ENCODE measurements at regions not wholly inside any gene's neighbourhood (a gene's known extent, or its start where the extent isn't known, plus 50 kb on each side); places are given as distances from the start of the nearest gene placed in this dataset.

DNA sequence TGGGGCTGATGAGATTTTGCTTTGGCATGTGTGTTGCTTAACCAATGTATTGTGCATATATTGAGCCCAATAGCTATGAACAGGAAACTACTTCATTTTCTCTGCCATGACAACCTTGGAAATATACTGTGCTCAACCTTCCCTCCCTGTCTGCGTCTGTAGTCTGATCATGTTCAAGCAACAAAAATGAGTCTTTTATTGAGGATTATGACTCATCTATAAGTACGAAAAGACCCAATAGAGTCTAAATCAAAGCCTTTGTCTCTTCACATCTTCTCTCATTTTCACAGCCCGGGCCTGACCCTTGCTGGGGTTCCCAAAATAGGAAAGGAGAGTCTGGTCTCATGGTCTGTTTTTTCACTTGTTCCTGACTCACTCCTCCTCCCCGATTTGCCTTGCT is 158.2 kb downstream of the CAND1 start:
- DNase-seq (ENCODE audit: low spot score) = peak; percentile 80

DNA sequence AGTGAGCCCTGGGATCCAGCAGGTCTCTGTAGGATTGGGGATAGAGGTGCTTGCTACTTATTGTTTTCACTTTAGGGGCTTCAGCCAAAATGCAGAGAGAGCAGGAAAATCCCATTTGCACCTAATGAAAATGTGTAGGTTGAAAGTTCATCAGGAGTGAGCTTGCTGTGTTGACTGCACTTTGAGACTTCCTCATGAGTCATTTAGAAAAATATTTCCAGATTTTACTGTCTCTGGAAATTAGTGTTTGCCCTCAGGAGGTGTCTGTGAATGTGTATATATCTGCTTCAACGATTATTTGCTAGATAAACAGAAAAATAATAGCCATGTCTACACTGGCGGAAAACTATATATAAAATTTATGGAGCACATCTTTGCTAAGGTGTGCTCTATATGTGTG is 159.3 kb downstream of the CAND1 start:
- DNase-seq (ENCODE audit: low spot score) = no peak

DNA sequence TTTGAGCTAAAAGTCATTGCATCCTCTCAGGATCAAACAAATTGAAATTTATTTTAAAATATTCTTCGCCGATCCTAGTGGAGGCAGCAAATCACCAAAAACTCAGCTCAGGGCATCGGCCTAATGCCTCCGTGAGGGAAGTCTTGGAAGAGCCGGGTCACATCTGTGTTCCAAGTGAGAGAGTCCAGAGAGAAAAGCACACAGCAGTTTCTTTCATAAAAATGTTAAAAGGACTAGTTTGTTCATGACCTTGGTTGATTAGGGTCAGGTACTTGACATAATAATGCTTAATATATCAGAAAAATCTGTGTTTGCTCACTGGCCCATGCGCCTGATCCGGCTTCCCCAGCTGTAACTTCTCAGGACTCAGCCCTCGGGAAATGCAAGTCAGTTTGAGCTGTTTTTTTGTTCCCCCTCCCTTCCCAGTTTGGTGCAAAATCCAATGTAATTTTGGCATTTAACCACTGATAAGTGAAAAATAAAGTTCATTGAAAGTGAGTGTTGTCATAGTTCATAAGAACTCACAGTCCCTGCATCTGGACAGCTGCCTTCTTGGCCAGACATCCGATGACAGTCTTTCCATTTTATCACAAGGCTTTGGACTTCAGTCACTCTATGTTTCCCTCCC is 161.7 kb downstream of the CAND1 start:
- DNase-seq (ENCODE audit: low spot score) = no peak

DNA sequence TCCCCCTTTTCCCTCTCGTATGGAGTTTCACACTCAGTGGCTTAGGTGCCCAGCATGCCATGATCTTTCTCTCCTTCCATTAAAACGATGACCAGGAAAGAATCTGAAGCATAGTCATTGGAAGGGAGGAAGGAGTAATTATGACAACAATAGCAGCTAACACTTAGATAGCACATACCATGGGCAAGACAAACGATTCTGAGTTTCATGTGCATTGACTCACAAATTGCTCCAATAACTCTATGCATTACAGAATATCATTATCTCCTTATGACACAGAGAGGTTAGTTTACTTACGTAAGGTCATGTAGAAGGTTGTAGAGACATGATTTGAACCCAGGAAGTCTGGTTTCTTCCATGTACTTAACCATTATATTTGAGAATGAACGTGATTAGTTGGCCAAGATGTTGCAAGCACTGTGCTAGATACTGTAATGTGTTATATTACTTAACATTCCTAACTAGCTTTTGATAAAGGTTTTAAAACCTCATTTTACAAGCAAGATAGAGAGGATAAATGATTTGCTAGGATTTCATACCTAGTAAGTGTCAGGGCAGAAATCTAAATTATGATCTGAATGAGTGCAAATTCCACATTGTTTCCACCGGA is 162.4 kb downstream of the CAND1 start:
- no peak for DNase-seq (ENCODE audit: low spot score)

DNA sequence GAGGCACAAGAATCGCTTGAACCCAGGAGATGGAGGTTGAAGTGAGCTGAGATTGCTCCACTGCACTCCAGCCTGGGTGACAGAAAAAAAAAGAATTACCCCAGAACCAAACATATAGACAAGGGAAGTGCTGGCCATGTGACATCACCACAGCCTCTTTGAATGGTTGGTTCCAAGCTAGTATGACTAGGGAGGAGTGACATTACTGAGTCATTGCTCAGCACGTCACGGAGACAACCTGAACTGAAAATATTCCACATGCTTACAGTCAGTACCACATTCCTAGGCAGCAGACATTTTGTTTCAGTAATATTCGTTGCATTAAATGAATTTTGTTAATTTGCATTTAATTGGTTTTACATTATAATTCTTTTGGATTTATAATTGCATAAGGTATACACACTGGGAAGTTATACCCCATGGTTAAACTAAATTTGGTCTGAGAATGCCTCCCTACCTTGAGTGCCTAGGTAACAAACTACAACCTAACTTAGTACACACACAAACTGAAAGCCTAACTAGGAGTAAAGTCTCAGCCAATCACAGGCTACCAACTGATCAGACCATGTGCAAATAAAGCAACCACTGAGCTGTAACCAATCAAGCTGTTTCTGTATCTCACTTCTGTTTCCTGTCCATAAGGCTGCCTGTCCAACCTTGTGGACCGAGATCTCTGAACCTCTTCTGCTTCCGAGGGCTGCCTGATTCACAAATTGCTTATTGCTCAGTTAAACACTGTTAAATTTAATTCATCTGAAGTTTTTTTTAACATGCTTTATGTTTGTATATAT is 164.4 kb downstream of the CAND1 start:
- no peak for DNase-seq (ENCODE audit: low spot score)

DNA sequence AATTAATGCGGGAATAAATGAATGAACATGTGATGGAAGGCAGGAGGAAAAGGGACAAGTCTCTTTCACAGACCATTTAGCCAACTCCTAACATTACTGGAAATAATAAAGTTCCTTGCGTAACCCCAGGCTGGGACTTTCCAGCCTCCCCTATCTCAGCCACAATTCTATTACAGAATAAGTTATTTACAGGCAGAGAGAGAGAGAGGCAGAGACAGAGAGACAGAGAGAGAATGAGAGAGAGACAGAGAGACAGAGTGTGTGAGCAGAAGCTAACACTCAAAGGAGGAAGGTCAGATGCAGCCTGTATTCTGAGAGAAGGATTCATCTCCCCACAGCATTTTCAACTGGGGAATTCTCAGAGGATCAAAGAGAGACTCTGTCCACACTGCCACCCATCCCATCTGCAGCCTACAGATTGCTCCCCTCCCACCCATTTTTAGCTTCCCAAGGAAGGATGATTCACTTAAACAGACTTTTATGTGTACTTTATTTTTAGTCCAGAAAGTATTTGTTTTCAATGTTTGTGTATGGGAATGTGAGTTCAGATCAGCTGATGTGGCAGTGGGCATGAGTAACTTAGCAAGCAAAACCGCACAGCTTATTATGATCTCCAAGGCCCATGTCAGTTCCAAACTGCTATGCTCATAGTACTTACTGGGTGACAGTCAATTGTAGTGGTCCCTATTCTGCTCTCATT is 165.7 kb downstream of the CAND1 start:
- peak; percentile 94 for DNase-seq (ENCODE audit: low spot score)

DNA sequence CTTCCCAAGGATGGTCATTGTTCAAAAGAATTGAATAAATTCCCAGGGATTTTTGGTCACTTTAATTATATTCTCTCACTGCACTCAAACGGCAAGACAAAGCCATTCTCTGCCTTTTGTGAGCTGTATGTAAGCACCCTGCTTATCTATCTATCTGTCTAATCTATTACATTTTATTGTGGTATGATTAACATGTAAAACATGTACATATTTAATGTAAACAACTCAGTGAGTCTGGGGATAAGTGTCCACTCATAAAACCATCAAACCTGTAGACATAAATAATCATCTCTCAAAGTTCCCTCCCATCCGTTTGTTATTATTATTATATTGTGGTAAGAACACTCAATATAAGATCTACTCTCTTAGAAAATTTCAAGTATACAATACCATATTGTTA is 167.1 kb downstream of the CAND1 start:
- DNase-seq (ENCODE audit: low spot score) = no peak

DNA sequence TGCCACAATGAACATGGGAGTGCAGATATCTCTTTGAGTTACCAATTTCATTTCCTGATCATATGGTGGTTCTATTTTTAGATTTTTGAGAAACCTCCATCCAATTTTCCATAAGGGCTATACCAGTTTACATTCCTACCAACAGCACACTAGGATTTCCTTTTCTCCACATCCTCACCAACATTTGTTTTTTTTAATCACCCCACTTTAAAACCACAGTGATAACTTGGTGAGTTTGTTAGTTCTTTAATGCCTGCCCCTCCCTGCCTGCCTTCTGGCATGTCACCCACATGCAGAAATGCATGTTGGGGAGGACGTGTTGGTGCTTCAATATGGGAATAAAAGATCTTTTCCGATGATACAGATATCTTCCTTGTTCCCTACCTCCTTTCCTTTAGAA is 167.9 kb downstream of the CAND1 start:
- DNase-seq (ENCODE audit: low spot score) = no peak

DNA sequence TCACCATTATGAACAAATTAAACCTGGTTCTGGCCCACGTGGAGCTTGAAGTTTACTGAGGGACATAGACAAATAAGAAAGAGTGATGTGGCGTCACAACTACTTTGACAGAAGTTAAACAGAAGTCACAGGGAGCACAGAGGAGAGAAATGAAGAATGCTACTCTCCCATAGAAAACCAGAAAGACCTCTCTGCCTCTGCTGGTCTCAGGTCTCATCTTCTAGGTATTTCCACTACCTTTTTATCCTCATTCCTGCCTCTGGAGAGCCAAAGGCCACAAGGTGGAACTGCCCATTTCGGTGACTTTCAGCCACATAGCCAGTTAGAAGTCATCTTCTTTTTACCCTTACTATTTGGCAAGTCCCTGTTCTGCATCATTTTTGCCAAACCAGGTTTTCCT is 170.5 kb downstream of the CAND1 start:
- no peak for DNase-seq (ENCODE audit: low spot score)

DNA sequence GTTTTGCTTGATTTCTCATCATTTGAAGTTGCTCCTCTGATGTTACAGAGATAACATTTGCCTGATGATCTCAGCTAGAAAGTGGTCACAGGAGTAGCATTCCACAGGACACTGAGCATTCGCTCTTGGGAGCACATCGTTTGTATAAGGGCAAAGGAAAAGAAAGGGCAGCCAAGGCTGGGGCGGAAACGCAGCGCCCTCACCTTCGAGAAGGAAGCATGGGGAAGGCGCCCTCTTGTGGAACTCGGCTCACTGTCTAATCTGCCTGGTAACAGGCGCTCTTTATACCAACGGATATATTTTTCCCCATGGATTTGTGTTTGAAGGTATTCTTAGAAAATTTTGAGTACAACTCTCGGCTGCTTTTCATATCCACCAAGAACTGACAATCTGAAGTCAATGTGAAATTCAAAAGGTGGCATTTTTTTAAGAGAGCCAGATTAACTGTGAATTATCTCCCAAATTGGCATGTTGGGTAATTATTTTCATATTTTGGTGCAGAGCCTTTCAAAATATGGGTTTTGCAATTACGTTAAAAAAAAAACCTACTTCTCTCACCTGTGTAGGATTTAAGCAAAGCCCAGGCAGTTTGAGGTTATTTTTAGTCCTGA is 172.7 kb downstream of the CAND1 start:
- peak; percentile 82 for DNase-seq (ENCODE audit: low spot score)

DNA sequence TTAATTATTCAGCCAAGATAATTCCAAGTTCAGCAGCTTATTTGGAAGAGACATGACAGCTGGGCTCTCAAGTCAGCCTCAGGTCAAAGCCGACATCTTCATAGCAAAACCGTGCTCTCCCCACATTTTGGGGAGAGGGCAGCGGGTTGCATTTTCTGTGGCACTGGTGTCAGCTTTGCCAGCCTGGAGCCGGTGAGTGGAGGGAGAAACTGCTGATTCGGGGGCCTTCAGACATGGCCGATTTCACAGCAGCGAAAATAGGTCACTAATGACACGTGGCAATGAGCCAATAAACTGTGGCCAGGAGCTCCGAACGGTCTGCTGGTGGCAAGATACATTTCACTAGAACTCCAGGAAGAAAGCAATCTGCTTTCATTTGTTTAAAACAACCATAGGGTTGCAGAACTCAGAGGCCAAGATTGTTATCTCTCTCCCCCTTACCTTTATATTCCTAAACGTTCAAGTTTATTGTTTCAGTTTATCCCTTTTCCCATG is 173.2 kb downstream of the CAND1 start:
- no peak for DNase-seq (ENCODE audit: low spot score)

DNA sequence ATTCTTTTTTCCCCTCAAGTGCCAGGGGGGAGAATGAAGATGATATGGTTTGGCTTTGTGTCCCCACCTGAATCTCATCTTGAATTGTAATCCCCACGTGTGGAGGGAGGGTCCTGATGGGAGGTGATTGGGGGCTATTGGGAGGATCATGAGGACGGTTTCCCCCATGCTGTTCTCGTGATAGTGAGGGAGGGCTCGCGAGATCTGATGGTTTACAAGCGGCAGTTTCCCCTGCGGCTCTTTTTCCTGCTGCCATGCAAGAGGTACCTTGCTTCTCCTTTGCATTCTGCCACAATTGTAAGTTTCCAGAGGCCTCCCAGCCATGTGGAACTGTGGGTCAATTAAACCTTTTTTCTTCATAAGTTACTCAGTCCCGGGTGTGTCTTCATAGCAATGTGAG is 173.7 kb downstream of the CAND1 start:
- DNase-seq (ENCODE audit: low spot score) = no peak

DNA sequence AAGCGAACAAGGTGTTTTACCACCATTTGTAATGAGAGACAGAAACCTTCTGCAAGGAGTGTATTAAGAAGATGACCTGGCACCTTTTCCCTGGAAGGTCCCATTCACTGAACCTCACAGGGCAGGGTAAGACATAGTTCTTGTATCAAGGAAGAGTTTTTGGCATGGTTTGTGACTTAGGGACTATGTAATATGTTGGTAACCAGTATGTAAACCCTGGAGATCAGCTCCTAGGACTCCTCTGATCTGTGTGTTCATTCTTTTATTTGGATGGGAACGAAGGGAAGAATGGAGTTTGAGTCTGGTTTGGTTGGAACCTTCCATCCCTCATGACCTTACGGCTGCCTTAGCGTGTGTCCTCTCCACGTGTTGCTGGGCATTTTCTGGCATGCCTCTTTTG is 175.4 kb downstream of the CAND1 start:
- no peak for DNase-seq (ENCODE audit: low spot score)

DNA sequence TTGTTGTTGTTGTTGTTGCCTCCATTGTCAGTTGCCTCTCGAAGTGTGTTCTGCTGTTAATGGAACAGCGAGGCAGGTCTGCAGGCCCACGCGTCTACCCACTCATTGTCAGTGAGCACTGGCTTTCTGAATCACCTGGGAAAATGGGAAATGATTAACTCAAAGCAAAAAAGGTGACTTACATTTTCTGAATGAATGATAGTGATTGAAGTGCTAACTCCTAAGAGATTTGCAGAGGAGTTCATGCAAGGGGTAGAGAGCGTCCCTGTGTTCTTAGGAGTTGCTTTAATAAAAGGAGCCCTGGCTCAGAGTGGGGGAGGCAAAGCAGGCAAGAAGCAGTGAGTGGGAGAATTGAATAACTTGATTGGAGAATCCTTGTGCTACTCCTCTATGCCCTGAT is 177.6 kb downstream of the CAND1 start:
- no peak for DNase-seq (ENCODE audit: low spot score)

DNA sequence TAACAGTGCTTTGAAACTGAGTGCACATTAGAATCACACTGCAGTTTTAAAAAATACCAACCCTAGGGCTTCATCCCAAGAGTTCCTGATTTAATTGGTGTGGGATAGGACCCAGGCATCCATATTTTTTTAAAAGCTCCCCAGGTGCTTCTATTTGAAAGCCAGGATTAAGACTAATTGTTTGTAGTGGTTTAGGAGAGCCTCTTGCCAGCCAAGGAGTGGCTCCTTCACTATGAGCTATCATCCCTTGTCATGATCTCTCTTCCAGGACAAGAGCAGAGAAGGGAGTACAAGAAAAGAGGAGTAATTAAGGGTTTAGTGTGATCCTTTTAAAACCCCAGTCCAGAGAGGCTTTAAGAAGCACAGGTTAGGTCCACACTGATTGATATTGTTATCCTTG is 178.0 kb downstream of the CAND1 start:
- no peak for DNase-seq (ENCODE audit: low spot score)

DNA sequence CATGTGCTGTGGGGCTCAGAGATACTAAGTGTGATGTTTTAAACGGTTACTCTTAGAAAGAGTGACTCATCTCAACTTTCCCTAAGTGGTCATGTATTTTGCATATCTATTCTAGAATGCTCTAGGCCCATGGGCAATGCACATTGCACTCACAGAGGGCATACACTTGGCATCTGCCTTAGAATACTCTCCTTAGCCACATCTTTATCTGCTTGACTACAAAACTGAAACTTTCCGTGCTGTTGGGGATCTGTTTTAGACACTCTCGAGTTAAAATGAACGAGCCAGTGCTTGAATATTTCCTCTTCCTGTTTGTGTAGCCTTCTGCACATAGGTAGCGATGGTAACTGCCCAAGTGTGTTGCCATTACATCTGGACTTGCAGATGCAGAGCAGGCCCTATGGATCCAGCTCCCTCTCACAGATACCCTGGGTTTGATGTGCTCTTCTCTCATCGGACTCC is 180.5 kb downstream of the CAND1 start:
- DNase-seq (ENCODE audit: low spot score) = no peak

DNA sequence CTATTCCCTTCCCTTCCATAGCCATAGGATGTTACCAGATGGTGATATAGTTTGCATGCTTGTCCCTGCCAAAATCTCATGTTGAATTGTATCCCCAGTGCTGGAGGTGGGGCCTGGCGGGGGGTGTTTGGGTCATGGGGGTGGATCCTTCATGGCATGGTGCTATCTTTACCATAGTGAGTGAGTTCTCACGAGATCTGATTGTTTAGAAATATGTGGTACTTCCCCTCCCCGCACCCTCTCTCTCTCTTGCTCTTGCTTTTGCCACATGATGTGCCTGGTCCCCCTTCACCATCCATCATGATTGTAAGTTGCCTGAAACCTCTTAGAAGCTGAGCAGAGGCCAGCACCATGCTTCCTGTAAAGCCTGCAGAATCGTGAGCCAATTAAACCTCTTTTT is 181.3 kb downstream of the CAND1 start:
- no peak for DNase-seq (ENCODE audit: low spot score)

DNA sequence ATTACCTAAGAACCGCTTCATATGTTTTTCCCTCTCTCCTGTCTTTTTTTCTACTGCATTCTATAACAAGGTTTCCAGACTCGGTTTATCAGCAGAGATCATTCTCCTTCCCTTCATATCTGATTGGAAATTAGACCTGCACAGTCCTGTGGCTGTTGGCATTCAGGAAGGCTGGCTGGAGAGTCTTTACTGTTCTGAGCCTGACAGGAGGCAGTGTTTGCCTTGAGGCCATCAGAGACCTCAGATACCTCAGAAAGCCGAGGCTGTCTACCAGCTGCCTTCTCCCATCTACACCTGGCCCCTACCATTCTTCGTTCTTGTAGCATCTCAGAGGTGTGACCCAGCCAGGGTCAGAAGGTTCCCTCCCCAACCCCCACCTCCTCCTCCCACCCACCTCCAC is 182.0 kb downstream of the CAND1 start:
- no peak for DNase-seq (ENCODE audit: low spot score)

DNA sequence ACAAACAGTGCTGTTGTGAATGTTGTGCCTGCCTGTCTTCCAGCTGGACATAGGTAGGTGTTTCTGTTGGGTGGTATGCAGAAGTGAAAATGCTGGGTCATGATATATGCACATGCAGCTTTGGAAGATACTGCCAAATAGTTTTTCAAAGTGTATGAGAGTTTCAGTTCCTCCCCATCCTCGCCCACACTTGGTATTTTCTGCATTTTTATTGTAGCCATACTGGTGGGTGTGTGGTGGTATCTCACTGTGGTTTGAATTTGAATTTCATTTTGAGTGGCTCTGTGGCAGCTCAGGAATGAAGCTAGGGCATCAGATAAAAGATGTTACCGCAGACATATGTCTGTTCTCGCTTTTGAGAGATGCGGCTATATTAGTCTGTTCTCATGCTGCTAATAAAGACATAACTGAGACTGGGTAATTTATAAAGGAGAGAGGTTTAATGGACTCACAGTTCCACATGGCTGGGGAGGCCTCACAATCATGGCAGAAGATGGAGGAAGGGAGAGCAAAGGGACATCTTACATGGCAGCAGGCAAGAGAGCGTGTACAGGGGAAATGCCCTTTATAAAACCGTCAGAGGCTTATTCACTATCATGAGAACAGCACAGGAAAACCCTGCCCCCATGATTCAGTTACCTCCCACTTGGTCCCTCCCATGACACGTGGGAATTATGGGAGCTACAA is 183.1 kb downstream of the CAND1 start:
- DNase-seq (ENCODE audit: low spot score) = no peak

DNA sequence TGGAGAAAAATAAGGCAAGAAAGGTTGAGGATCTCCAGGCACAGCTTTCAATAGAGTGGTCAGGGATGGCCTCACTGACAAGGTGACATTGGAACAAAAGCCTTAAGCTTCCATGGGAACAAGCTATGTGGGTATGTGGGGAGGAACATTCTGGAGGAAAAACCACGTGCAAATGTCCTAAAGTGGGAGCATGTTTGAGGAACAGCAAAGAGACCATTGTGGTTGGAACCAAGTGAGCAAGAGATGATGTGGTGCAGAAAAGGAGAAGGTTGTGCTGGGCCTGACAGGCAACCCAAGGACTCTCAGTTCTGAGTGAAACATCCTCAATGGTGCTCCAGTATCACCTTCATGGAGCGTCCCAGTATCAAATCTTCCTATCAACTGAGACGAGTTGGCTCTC is 184.0 kb downstream of the CAND1 start:
- DNase-seq (ENCODE audit: low spot score) = no peak

DNA sequence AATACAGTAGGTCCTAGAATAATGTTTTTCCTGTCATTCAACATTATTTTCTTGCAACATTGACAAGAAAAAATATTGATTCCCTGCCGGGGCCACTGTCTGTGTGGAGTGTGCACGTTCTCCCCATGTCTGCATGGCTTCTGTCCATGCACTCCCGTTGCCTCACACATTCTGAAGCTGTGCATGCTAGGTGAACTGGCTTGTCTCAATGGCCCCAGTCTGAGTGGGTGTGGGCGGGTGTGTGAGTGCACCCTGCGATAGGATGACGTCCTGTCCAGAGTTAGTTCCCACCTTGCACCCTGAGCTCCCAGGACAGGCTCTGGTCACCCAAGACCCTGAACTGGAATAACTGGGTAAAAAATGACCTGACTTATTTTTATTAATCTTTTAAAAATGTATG is 186.1 kb downstream of the CAND1 start:
- no peak for DNase-seq (ENCODE audit: low spot score)
